MV-4-11 (cell line): ENCODE measurements at regions not wholly inside any gene's neighbourhood (a gene's known extent, or its start where the extent isn't known, plus 50 kb on each side); places are given as distances from the start of the nearest gene placed in this dataset.

Experiments used
- DNase-seq: peaks from one replicate; lab custom pipeline; 2025; lab: John Stamatoyannopoulos, UW

GRCh38 chr13:85379991-85380390, 419.2 kb downstream of the SLITRK6 start:
- no peak for DNase-seq

DNA sequence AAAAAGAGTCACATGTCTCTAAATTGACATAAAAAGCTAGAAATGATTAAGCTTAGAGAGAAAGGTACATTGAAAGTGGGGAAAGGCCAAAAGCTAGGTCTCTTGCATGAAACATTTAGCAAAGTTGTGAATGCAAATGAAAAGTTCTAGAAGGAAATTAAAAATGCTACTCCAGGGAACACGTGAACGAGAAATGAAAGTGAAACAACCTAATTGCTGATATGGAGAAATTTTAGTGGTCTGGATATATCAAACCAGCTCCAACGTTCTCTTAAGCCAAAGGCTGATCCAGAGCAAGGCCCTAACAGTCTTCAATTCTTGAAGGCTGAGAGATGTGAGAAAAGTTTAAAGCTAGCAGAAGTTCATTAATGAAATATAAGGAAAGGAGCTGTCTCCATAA, 419.8 kb downstream of the SLITRK6 start:
- DNase-seq = peak; percentile 41

GRCh38 chr13:85377783-85378182, 421.4 kb downstream of the SLITRK6 start:
- no peak for DNase-seq

DNA sequence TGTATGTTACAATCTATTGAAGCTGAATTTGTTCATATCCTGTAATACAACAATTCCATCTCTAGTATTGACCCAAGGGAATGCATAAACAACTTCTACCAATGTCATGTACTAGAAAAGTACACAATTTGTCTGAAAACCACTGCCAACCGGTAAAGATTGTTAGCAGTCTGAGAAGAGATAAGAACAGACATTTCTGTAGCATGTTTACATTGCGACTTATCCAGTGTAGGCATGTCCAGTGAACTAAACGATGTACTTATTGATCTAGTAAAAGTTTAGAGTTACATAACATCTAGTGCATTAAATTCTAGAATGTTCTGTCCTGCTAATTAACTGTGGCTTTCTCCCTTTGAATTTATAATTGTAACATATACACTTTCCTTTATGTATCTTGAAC, 425.9 kb downstream of the SLITRK6 start:
- DNase-seq = no peak

DNA sequence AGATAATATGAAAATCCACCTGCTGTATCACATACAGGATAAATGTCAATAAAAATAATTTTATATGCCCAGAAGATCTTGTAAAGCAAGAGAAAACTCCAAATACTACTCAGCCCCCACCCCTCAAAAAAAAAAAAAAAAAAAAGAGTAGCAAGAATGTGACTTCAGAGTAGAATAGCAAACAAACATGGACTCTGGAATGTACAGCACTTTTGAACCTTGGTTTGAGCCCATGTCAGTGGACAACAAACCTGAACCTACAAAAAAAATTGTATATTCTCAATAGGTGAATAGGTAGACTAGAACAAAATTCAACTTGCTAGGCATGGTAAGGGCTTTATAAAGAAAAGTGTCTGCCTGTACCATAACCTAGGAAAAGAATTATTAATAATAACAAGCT, 428.0 kb downstream of the SLITRK6 start:
- no peak for DNase-seq

DNA sequence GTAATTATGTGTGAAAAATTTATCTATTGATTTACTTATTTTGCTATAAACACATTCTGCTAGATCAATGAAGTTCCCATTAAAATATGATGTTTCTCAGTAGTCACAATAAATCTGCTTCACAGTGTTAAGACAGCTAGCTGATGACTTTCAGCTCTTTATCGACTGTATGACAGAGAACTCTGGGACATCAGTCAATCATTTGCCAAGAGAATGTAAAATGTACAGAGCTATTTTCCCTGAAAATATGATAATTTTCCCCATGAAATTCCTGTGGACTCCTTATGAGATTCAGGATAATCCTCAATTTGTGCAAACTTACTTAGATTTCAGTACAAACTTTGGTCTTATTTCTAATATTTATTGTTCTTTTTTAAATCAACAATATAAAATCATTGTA, 430.5 kb downstream of the SLITRK6 start:
- DNase-seq = no peak

DNA sequence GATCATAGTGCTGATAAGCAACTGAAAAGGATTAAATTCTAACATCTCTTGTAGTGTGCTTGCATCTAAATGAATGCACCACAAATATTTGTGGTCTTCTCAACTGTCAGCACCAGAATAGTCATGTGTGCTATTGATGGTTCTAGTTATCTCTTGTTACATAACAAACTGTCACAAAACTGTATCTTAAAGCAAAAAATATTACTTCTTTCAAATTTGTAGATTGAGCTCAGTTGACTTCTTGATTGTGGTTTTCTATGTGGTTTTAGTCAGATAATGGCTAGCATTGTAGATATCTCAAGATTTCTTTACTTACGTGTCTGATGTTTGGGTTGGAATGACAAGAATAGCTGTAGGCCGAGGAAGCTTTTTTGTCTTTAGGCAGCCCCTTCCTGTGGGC, 431.3 kb downstream of the SLITRK6 start:
- no peak for DNase-seq

GRCh38 chr13:85366759-85367417, 432.3 kb downstream of the SLITRK6 start:
- no peak for DNase-seq

DNA sequence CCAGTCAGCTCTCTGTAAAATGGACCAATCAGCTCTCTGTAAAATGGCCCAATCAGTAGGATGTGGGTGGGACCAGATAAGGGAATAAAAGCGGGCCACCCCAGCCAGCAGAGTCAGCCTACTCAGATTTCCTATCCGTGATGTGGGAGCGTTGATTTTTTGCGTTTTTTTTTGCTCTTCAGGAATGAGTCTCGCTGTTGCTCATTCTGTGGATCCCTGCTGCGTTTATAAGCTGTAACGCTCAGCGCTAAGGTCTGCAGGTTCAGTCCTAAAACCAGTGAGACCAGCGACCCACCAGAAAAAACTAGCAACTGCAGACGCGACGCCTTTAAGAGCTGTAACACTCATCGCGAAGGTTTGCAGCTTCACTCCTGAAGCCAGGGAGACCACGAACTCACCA, 435.7 kb downstream of the SLITRK6 start:
- no peak for DNase-seq

GRCh38 chr13:85362980-85363379, 436.2 kb downstream of the SLITRK6 start:
- DNase-seq = no peak

- DNase-seq = no peak
Measured at GRCh38 chr13:85347251-85347650, 452.0 kb downstream of the SLITRK6 start.

- DNase-seq = no peak
Measured at GRCh38 chr13:85334187-85334586, 465.0 kb downstream of the SLITRK6 start.

- no peak for DNase-seq
Measured at GRCh38 chr13:85333506-85334020, 465.7 kb downstream of the SLITRK6 start.

DNA sequence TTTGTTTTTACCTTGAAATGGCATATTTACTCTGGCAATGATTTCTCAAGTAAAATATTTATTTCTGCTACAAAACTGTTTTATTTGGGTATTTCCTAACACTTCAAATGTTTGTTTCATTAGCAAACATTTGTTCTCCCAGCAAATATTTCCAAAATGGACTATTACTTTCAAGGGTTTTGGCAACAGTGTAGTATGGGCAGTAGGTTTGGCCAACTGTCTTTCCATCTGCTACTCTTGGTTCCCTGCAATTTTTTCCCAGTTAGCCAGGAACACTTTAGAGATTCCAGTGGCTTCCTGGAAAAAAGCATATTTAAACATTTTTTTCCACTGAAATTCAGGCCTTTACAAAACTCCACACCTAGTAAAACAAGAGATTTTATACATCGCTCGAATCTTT, 466.6 kb downstream of the SLITRK6 start:
- no peak for DNase-seq

GRCh38 chr13:85321734-85322133, 477.5 kb downstream of the SLITRK6 start:
- DNase-seq = no peak

- DNase-seq = no peak
Measured at GRCh38 chr13:85317781-85318180, 481.4 kb downstream of the SLITRK6 start.

DNA sequence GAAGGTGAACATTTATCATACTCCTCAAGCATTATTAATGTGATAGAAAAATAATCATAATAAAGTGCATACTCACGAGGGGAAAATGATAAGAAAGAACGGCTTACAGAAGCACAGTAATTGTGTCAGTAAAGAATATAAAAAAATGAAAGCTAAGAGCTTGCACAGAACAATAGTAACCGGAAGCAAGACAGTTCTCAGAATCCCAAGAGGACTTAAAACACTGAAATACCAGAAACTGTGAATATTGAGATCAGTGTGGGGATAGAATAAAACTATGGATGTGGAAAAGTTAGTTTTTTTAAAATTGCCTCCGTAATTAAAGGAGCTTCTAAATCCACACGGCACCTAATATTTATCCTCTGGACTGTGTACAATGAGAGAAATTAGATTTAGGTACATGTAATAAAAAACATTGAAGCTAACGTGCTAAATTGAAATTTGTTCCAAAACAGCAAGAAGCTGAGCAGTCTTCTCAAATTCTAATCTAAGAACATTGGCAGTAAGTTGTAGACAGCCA, 482.7 kb downstream of the SLITRK6 start:
- DNase-seq = no peak

- no peak for DNase-seq
Measured at GRCh38 chr13:85314686-85315085, 484.5 kb downstream of the SLITRK6 start.

GRCh38 chr13:85313761-85314503, 485.3 kb downstream of the SLITRK6 start:
- no peak for DNase-seq

DNA sequence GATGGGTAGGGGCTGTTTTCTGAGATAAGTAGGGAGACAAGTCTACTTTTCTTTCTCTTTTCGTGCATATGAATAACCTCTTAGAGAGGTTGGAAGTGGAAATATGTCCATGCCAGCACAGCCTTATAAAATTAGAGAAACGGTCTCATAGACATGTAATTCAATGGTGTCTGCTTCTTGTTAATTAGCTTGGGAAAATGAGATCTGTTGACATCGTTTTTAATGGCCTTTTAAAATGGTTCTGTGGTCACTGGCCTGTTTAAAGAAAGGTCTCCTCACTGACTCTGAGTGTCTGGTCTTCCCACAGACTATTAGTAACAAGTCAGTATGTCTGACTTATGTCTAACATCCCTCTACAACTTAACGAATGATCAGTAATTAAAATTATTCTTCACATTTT, 487.1 kb downstream of the SLITRK6 start:
- no peak for DNase-seq

DNA sequence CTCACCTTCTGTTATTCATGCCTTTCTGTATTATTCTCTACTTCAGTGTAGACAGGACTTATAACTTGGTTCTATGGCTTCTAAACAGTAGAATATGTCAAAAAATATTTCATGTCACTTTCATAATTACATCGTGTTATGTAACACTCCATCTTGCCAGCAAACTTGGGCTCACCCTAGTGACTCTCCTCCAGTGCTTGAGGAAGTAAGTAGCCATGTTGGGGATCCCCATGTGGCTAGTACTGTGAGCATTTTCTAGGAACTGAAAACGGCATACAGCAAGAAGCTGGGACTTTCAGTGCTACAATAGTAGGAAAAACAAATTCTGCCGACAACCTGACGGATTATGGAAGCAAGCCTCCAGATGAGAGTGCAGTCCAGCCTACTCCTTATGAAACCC, 495.6 kb downstream of the SLITRK6 start:
- DNase-seq = peak; percentile 81

- no peak for DNase-seq
Measured at GRCh38 chr13:85298387-85298924, 500.8 kb downstream of the SLITRK6 start.

GRCh38 chr13:85288698-85289097, 510.5 kb downstream of the SLITRK6 start:
- DNase-seq = no peak
